D721Med (cell line): ENCODE measurements at regions not wholly inside any gene's neighbourhood (a gene's known extent, or its start where the extent isn't known, plus 50 kb on each side); places are given as distances from the start of the nearest gene placed in this dataset.

Experiments
- DNase-seq: peaks from one replicate; pipeline ENCODE4 v3.0.0; 2011; ENCODE audit warnings: low spot score; ENCODE audit not compliant: insufficient read length
- FAIRE-seq: peaks from 2 replicates; lab custom pipeline; 2011; peaks lifted over from hg19 to GRCh38; lab: Jason Lieb, UNC
- TF ChIP-seq, protein P1 (sequence below): IDR thresholded peaks from 2 replicates; pipeline ENCODE4 v1.5.1; 2012; ENCODE audit warnings: mild to moderate bottlenecking, control low read depth; ENCODE audit not compliant: insufficient read depth; ENCODE audit errors: missing control alignments

DNA sequence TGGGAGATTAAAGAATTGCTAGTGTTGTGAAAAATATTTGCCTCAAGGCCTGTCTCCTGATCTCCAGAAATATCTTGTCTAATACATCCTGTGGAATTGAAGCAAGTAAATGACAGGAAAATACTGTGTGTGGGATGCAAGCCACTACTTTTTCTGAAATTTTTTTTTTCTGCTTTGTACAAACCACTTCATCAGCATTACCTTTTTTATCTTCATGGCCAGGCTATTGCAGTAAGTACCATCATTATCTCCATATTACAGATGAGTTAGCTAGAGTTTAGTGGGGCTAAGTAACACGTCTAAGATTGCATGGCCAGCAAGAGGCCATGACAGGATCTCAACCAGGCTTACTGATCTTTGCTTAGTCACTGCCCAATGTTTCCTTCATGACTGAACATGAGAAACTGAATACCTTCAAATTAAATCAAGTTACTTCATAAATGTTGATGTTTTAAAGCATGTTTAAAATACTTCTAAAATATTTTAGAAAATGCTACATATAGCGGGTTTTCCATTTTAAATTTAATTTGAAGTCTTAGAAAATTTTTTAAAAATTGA lies 273.7 kb downstream of the SLC6A15 start:
- FAIRE-seq (no peak), DNase-seq (no peak)
- TF ChIP-seq, protein P1, sequence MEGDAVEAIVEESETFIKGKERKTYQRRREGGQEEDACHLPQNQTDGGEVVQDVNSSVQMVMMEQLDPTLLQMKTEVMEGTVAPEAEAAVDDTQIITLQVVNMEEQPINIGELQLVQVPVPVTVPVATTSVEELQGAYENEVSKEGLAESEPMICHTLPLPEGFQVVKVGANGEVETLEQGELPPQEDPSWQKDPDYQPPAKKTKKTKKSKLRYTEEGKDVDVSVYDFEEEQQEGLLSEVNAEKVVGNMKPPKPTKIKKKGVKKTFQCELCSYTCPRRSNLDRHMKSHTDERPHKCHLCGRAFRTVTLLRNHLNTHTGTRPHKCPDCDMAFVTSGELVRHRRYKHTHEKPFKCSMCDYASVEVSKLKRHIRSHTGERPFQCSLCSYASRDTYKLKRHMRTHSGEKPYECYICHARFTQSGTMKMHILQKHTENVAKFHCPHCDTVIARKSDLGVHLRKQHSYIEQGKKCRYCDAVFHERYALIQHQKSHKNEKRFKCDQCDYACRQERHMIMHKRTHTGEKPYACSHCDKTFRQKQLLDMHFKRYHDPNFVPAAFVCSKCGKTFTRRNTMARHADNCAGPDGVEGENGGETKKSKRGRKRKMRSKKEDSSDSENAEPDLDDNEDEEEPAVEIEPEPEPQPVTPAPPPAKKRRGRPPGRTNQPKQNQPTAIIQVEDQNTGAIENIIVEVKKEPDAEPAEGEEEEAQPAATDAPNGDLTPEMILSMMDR, result no peak

DNA sequence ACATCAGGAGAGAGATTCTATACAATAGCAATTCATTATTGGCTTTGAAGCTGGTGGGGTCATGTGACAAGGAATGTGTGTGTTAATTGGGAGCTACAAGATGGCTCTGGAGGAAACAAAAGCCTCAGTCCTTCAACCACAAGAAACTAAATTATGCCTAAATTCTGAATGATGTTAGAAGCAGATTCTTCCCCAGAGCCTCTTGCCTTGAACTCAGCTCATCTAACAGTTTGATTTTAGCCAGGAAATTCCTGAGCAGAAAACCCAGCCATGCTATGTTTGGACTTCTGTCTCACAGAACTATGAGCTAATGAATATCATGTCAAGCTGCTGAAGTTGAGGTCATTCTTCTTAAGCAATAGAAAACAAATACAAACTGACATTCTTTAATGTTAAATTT lies 274.7 kb downstream of the SLC6A15 start:
- TF ChIP-seq, protein P1, result no peak
- FAIRE-seq (no peak), DNase-seq (no peak)

DNA sequence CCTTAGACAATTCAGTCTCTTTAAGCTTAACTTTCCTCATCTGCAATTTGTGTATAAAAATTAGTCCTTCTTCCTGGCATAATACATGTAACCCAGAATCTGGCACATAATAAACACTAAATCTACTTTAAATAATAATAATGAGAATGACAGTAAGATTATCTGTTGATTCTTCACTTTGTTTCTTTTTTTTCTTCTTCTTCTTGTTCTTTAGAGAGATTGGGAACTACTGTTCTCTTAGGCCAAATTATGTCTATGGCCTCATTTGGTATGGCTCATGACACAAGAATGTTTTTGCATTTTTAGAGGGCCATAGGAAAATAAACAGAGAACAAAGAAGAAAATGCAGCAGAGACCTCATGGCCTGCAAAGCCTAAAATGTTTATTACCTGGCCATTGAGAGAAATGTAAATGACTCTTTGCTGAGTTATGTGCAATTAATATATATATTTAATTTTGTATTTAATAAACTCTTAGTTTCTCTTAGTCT lies 275.8 kb downstream of the SLC6A15 start:
- DNase-seq (no peak), FAIRE-seq (no peak)
- TF ChIP-seq, protein P1, result no peak

DNA sequence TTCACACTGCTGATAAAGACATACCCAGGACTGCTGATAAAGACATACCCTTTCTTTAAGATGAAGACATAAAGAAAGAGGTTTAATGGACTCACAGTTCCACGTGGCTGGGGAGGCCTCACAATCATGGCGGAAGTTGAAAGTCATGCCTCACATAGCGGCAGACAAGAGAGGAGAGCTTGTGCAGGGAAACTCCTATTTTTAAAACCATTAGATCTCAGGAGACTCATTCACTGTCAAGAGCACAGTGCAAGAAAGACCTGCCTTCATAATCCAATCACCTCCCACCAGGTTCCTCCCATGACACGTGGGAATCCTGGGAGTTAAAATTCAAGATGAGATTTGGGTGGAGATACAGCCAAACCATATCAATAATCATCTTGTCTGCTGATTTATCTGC lies 278.1 kb downstream of the SLC6A15 start:
- FAIRE-seq, result no peak
- TF ChIP-seq, protein P1, result no peak

DNA sequence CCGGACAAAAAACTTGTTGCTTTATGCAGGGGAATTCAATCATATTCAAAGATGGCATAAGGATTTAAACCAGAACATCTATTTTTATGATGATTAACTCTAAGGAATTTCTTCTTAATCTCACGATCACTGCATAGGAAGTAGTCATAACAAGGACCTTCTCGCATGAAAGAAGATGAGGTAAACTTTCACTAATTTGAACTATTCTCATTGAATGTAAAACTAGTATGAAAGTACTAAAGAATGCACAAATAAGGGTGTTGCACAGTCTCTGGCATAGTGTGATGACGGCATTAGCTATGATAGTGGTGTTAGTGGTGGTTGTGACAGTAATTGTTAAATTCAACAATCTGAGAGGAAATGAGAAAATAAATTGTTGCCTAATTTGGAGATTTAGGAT lies 280.0 kb downstream of the SLC6A15 start:
- FAIRE-seq, result no peak
- DNase-seq, result no peak
- TF ChIP-seq, protein P1, result no peak

More for the DNA sequence above, 278.1 kb downstream of the SLC6A15 start:
- no peak for DNase-seq

DNA sequence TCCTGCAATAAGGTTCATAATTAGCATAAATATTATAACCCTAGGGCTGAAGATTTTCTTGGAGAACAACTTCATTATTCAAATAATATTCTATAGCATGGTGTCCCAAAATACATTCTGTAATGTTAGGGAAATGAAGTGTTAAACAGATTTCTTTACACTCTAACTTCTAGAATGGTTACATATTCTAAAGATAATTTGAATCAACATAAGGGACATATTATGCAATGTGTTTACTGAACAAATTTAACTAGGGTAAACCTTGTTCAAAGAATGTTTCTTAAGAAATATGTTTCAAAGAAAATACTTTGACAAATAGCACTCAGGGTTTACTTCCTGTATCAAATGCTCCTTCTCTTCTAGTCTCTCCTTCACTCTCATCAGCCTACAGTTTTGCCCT lies 281.6 kb downstream of the SLC6A15 start:
- DNase-seq, result no peak
- no peak for FAIRE-seq
- TF ChIP-seq, protein P1, result no peak

DNA sequence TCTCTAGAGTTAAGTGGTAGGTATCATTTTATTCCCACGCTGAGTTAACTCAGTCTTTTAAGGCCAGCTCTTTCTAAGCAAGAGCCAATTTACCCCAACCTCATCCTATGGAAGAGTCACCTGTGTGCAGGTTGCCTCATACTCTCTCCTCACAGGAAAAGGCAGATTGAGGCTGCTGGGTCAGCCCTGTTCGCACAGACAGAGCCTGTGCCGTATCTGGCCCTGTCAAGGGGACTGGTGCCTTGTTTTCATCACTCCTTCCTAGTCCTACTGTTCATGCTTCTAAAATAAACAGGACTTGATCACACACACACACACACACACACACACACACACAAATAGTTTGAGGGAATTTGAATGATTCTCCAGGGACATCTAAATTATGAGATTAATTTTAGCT lies 285.0 kb downstream of the SLC6A15 start:
- DNase-seq (no peak), FAIRE-seq (no peak)
- TF ChIP-seq, protein P1, result no peak
